HG02798 (cell line): ENCODE measurements at regions not wholly inside any gene's neighbourhood (a gene's known extent, or its start where the extent isn't known, plus 50 kb on each side); places are given as distances from the start of the nearest gene placed in this dataset.
"Not testable (repeated sequence)": the region's sequence is repeated elsewhere in the genome, so short reads cannot be mapped to it uniquely, and the experiment has no call there.

Experiments
- ATAC-seq: cut with Tn5 transposase; IDR thresholded peaks from one replicate; pipeline ENCODE4 v1.9.1; 2021; ENCODE audit warnings: mild to moderate bottlenecking; ENCODE audit not compliant: unreplicated experiment, poor library complexity

DNA sequence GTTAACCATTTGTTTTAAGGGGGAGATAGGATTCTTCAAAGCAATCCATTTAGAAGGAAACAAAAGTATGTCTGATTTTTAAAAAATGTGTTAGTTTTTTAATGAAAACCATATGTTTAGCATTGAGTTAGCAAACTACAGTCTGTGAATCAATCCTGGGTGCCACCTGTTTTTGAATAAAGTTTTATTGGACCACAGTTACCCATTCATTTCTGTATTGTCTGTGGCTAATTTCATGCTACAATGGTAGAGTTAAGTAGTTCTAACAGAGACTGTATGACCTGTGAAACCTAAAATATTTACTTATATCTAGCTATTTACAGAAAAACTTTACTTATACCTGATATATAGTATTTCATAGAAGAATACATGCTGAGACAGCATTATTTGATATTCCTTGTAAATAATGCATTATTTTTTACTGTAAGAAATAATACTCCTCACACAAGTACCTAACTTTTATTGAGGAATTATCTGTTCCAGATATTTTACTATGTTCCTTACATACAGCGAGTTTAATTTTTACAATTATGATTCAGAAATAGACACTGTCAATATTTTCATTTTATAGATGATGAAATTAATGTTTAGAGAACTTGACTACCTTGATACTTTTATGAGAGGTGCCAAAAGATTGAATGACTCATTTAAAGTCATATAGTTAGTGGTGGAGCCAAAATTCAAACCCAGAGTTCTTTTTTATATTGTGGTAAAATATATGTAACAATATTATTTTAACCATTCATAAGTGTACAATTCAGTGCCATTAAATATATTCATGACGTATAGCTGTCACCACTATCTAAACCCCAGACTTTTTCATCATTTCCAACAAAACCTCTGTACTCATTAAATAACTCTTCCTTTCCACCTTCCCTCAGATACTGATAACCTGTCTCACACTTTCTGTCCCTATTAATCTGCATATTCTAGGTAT lies 122.0 kb downstream of the GLUD2 start:
- no peak for ATAC-seq

- no peak for ATAC-seq
These were observed 125.3 kb downstream of the GLUD2 start for GRCh38 chrX:121172703-121173102.

DNA sequence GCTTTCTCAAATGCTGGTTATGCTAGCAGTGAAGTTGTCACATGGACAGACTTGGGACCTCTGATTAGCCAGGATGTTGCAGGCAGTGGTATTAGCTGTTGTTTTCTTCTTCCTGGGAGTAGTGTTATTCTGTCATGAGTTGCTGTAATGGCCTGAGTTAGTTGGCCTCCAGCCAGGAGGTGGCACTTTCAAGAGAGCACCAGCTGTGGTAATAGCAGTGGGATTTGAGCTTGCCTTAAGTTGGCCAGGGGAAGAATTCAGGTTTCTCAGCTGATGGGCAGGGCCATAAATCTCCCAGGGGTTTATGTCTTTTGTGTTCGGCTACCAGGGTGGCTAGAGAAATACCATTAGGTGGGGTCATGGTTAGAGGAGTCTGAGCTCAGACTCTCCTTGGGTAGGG lies 132.6 kb downstream of the GLUD2 start:
- ATAC-seq: no peak

GRCh38 chrX:121191779-121192178 lies 144.4 kb downstream of the GLUD2 start:
- no peak for ATAC-seq

GRCh38 chrX:121195719-121196118 lies 148.3 kb downstream of the GLUD2 start:
- ATAC-seq: no peak

GRCh38 chrX:121196872-121197444 lies 149.5 kb downstream of the GLUD2 start:
- not testable (repeated sequence) for ATAC-seq

- ATAC-seq: no peak
These were observed 161.2 kb downstream of the GLUD2 start for GRCh38 chrX:121208563-121208962.

DNA sequence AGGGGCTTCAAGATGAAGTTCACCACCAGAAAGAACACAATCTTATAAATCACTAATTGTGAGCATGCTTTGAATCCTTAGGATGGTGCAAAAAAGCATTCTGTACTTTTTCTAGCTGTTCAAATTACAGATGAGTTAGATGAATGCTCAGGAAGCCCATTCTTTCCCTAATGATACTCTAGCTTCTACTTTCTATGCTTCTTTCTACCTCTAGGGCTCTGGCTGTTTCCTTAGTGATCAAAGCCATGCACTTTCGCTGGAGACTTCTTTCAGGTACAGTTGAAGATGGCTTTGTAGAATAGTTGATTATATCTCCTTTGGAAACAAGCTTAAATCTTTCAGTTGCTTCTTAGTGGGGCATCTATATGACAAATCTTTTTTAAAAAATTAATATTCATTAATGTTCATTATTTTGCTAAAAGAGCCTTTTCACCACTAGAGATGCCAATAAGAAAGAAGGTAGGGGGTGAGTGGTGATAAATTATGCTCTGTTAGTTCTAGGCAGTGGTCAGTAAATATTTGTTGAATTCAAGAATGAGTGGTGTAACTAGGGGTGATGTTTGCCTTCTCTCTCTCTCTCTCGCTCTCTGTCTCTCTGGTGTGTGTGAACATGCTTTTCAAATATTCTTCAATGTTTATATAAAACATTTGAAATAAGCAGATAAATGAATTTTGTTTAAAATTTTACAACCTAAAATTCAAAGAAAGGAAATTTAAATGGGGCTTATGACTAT lies 169.4 kb downstream of the GLUD2 start:
- no peak for ATAC-seq

DNA sequence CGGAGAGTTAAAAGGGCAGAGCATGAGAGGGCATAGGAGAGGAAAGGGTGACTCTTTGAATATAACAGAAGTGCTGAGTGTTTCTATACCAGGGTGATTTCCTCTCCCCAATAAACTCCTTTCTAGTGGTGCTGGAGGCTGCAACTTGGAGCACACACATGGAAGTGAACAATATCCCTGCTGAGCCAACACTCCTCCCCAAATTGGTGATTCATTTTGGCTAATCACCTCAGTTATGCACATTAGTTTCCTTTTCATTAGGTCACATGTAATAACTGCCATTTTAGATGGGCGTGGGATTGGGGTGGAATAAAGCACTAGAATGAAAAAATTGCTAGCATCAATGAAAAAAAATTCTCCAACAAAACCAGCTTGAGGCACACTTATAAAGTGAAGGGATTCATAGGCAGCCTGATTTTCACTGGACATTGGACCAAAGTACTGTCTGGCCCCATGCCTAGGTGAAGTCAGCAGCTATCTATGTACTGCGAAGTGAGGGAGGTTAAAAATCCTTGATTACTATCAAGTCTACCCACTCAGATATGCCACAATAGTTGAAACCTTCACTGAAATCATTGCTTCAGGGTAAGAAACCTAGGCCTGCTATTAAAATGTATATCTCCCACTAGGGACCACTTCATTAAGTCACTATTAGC lies 174.0 kb downstream of the GLUD2 start:
- ATAC-seq: no peak

GRCh38 chrX:121227888-121228287 lies 180.5 kb downstream of the GLUD2 start:
- no peak for ATAC-seq

GRCh38 chrX:121231566-121232358 lies 184.4 kb downstream of the GLUD2 start:
- no peak for ATAC-seq

DNA sequence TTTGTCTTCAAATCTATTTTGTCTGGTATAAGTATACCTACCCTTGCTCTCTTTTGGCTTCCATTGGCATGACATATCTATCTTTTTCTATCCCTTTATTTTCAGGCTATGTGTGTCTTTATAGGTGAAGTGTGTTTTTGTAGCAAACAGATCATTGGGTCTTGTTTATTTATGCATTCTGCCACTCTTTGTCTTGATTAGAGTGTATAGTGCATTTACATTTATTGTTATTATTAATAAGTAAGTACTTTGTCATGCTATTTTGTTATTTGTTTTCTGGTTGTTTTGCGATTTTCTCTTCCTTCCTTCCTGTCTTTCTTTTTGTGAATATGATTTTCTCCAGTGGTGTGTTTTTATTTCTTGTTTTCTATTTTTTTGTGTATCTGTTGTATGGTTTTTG lies 188.6 kb downstream of the GLUD2 start:
- no peak for ATAC-seq

GRCh38 chrX:121238093-121238492 lies 190.7 kb downstream of the GLUD2 start:
- no peak for ATAC-seq

- no peak for ATAC-seq
These were observed 197.1 kb downstream of the GLUD2 start for GRCh38 chrX:121244511-121244910.

GRCh38 chrX:121245763-121246162 lies 198.4 kb downstream of the GLUD2 start:
- ATAC-seq: no peak

GRCh38 chrX:121254336-121254735 lies 206.9 kb downstream of the GLUD2 start:
- no peak for ATAC-seq

- ATAC-seq: no peak
These were observed 209.2 kb downstream of the GLUD2 start for GRCh38 chrX:121256647-121257046.

GRCh38 chrX:121258545-121258944 lies 211.1 kb downstream of the GLUD2 start:
- no peak for ATAC-seq

- ATAC-seq: no peak
These were observed 211.8 kb downstream of the GLUD2 start for GRCh38 chrX:121259170-121259569.
